ENCODE measurements at regions not wholly inside any gene's neighbourhood (a gene's known extent, or its start where the extent isn't known, plus 50 kb on each side); places are given as distances from the start of the nearest gene placed in this dataset.
A peak's percentile ranks its signal among the peaks of the same experiment; 100 is the strongest.

- no peak for TF ChIP-seq CTCF (IDR thresholded peaks at IDR 0.05)
- peak in 1 of 2 donors; percentile 84 for TF ChIP-seq POLR2AphosphoS5 (IDR thresholded peaks at IDR 0.05; ENCODE audit: insufficient read depth in 1 of 2, low read depth in 1 of 2)
Measured at GRCh38 chr12:46559311-46559710, 186.7 kb upstream of the SLC38A2 start.

Data from vagina (tissue), 2 donors.